RWPE2 (cell line): ENCODE measurements at regions not wholly inside any gene's neighbourhood (a gene's known extent, or its start where the extent isn't known, plus 50 kb on each side); places are given as distances from the start of the nearest gene placed in this dataset.

Experiments
- ATAC-seq: fragments of 200-7000 bp; cut with Tn5 transposase; 3 replicates; pipeline ENCODE4 v1.9.1; 2021; ENCODE audit warnings: low read depth
- DNase-seq: peaks from one replicate; pipeline ENCODE4 v3.0.0-alpha.2; 2020; ENCODE audit warnings: low spot score
- H3K27ac ChIP-seq: fragments of 450-650 bp; 2 replicates; pipeline ENCODE4 v1.5.1; 2017; ENCODE audit warnings: mild to moderate bottlenecking; ENCODE audit not compliant: poor library complexity, severe bottlenecking
- H3K27me3 ChIP-seq: fragments of 250-450 bp; sonication (Bioruptor Pico); 2 replicates; pipeline ENCODE4 v1.5.1; 2021; ENCODE audit warnings: mild to moderate bottlenecking, moderate library complexity; ENCODE audit not compliant: insufficient read depth, poor library complexity, severe bottlenecking
- H3K36me3 ChIP-seq: fragments of 250-450 bp; sonication (Bioruptor Pico); 2 replicates; pipeline ENCODE4 v1.5.1; 2020; ENCODE audit warnings: low read depth, mild to moderate bottlenecking, moderate library complexity
- H3K4me1 ChIP-seq: fragments of 250-450 bp; sonication (Bioruptor Pico); 2 replicates; pipeline ENCODE4 v1.5.1; 2021; ENCODE audit warnings: mild to moderate bottlenecking, moderate library complexity; ENCODE audit not compliant: insufficient read depth, poor library complexity, severe bottlenecking
- H3K4me3 ChIP-seq: fragments of 250-450 bp; sonication (Bioruptor Pico); 2 replicates; pipeline ENCODE4 v1.5.1; 2021; ENCODE audit warnings: mild to moderate bottlenecking, moderate library complexity; ENCODE audit not compliant: severe bottlenecking
- H3K9me3 ChIP-seq: fragments of 250-450 bp; sonication (Bioruptor Pico); 2 replicates; pipeline ENCODE4 v1.5.1; 2021; ENCODE audit warnings: mild to moderate bottlenecking, moderate library complexity; ENCODE audit not compliant: severe bottlenecking
- TF ChIP-seq, protein P1 (sequence below): fragments of 450-650 bp; IDR thresholded peaks from one replicate; pipeline ENCODE4 v1.5.1; 2017; ENCODE audit warnings: mild to moderate bottlenecking, moderate library complexity; ENCODE audit not compliant: poor library complexity, severe bottlenecking

DNA sequence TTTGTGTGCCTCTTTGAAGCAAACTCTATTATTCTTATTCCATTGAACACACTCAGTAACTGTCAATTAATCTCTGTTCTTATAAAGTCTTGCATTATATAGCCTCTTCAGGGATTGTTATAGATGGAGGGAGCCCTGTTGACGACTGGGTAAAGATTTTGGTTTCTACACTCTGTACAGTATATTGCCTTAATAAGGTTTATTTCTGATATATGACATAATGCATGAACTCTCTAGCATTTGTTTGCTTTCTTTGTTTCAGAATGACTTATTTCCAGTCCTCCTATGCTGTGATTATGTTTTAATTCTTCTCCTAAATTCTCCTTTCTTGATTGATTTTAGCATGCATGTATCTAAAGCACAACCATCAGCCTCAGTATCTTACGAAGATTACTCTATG is 494.9 kb downstream of the DIPK2A start:
- H3K36me3 ChIP-seq = no peaks in the 10 kb centered on the region
- H3K4me3 ChIP-seq = no peak overlapping the region
- no peaks in the 10 kb centered on the region for H3K9me3 ChIP-seq
- ATAC-seq = no peak
- H3K4me1 ChIP-seq = no peaks in the 10 kb centered on the region
- H3K27ac ChIP-seq = no peak overlapping the region
- TF ChIP-seq, protein P1, sequence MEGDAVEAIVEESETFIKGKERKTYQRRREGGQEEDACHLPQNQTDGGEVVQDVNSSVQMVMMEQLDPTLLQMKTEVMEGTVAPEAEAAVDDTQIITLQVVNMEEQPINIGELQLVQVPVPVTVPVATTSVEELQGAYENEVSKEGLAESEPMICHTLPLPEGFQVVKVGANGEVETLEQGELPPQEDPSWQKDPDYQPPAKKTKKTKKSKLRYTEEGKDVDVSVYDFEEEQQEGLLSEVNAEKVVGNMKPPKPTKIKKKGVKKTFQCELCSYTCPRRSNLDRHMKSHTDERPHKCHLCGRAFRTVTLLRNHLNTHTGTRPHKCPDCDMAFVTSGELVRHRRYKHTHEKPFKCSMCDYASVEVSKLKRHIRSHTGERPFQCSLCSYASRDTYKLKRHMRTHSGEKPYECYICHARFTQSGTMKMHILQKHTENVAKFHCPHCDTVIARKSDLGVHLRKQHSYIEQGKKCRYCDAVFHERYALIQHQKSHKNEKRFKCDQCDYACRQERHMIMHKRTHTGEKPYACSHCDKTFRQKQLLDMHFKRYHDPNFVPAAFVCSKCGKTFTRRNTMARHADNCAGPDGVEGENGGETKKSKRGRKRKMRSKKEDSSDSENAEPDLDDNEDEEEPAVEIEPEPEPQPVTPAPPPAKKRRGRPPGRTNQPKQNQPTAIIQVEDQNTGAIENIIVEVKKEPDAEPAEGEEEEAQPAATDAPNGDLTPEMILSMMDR = no peak
- no peak for DNase-seq
- H3K27me3 ChIP-seq = no peaks in the 10 kb centered on the region

DNA sequence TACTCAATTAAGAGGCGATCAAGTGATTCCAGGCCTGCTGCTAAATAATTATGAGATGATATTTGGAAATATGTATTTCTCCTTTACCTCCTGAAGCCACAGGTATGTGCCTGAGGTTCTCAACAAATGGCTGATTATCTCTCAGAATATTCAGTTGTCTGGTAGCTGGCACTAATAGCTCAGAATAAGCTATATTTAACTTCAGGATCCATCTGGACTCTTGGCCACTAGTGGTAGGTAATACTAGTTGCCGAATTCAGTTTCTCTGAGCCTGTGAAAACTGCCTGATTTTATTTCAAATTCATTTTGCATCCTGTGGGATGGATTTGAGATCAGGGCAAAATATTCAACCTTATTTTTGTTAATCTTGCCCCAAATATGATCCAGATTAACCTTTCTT is 499.0 kb downstream of the DIPK2A start:
- Histone ChIP-seq H3K27ac (no peak overlapping the region), H3K27me3 (no peaks in the 10 kb centered on the region), H3K4me1 (no peaks in the 10 kb centered on the region), H3K9me3 (no peaks in the 10 kb centered on the region), H3K4me3 (no peak overlapping the region), H3K36me3 (no peaks in the 10 kb centered on the region)
- ATAC-seq (no peak), DNase-seq (no peak)
- TF ChIP-seq, protein P1 = no peak

DNA sequence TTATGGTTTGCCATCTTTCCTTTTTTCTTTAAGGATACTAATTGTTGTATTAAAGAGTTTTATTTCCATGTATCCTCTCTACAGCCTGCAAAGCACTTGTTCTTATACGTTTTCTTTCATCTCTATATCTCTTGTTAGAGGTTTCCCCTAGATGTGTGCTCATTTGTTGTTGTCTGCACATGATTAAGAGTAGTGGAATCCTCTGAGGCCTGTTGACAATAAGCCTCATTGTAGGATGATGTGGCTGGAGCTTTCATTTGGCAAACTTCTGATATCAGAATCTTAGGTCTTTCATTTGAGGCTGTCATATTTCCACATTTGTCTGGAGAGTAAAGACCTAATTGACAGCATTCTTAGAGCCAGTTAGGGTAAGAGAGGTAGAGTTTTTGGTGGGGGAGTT is 506.0 kb downstream of the DIPK2A start:
- H3K9me3 ChIP-seq = no peaks in the 10 kb centered on the region
- H3K27ac ChIP-seq = no peak overlapping the region
- DNase-seq (no peak), ATAC-seq (no peak)
- H3K27me3 ChIP-seq = no peaks in the 10 kb centered on the region
- no peak overlapping the region for H3K4me3 ChIP-seq
- H3K36me3 ChIP-seq = no peaks in the 10 kb centered on the region
- TF ChIP-seq, protein P1 = no peak
- no peaks in the 10 kb centered on the region for H3K4me1 ChIP-seq

DNA sequence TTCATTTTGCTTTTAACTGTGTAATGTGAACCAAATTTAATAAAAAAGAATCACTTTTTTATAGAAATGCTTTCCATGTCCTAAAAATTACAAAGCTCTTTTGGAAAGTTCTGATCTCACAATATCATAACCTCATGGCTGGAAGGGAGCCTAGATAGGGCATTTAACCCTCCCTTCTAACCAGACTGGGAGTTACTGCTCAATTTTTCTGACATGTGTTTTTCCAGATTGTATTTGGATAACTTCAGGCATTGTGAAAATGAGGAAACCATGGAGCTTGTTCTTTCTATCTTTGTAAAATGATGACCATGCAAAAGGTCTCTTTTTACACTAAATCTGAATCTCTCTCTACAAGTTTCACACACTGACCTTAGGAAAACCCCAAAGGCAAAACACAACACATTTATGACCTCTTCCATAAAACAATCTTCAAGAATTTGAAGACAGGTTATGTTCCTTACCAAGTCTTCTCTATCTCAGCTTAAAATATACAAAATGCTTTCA is 508.8 kb downstream of the DIPK2A start:
- H3K36me3 ChIP-seq = no peaks in the 10 kb centered on the region
- no peaks in the 10 kb centered on the region for H3K9me3 ChIP-seq
- DNase-seq (no peak), ATAC-seq (no peak)
- no peak overlapping the region for H3K27ac ChIP-seq
- H3K4me1 ChIP-seq = no peaks in the 10 kb centered on the region
- TF ChIP-seq, protein P1 = no peak
- no peaks in the 10 kb centered on the region for H3K27me3 ChIP-seq
- no peak overlapping the region for H3K4me3 ChIP-seq

DNA sequence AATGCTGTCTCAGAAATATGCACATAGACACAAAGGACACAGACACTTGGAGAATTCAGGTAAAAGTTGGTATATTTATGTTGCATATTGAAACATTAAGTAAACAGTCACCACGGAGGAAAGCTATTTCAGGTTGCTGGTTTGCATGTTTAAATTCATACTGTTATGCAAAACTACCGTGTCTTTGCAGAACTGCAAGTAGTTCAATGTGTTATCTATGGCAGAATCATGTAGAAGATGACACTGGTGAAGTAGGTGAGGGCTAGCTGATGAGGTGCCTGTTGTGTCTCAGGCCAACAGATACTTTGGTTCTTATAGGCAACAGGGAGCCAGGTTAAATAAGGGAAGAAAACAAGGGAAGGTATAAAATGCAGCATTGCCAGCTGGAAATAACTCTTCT is 511.3 kb downstream of the DIPK2A start:
- TF ChIP-seq, protein P1 = no peak
- DNase-seq = no peak
- Histone ChIP-seq H3K9me3 (no peaks in the 10 kb centered on the region), H3K27me3 (no peaks in the 10 kb centered on the region), H3K27ac (no peak overlapping the region), H3K36me3 (no peaks in the 10 kb centered on the region), H3K4me3 (no peak overlapping the region), H3K4me1 (no peaks in the 10 kb centered on the region)
- ATAC-seq = no peak
